NCI-H510A treated with DMSO at 0.1 percent for 48 hours (cell line): ENCODE measurements at regions not wholly inside any gene's neighbourhood (a gene's known extent, or its start where the extent isn't known, plus 50 kb on each side); places are given as distances from the start of the nearest gene placed in this dataset.
A peak's percentile ranks its signal among the peaks of the same experiment; 100 is the strongest.

Experiments
- DNase-seq: peaks from one replicate; lab custom pipeline; 2025; lab: John Stamatoyannopoulos, UW

DNA sequence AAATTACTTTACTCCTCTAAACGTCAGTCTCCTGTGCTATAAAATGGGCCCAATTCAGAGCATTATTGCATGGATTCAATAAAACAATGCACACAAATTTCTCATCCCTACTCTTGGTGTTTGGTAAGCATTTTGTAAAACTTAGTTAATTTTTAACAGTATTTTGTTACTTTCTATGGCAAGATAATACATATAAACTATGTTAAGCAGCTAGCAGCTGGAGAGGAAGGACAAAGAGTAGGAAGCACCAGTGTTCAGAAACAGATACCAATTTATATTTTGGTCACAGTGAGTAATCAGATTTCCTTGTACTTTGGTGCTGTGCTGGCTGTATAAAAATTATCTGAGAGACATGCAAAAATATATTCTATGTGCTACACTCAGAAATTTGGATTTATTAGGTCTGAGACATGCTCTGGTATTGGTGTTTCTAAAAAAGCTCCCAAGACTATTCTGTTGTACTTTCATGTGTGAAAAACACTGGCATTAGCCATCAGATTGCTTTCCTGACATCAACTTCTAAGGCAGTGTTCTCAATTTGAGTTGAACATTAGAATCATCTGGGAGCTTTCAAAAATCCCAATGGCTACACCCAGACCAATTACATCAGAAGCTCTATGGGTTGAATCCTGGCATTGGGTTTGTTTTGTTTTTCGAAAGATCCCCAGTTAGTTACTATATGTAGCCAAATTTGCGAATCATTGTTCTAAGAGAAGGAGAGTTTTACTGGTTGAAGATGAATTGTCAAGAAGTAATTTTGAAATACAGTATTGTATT is 100.3 kb upstream of the C1orf87 start:
- DNase-seq, result no peak

DNA sequence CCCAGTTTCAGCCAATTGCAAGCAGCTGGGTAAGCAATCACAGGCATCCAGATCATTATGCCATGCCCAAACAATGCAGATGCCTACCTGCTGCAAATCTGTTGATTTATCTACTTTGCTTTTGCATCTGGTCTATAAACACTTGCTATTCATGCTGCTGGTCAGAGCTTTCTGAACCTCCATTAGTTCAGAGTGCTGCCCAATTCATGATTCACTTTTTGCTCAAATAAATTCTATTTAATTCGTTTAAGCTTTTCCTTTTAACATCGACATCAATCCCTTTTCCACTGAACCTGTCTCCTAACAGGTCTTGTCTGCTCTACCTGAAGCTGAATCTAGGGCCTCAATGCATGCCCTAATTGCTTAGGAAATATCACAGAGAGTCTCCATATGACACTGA is 99.4 kb upstream of the C1orf87 start:
- no peak for DNase-seq

- DNase-seq, result no peak
These were observed 98.2 kb upstream of the C1orf87 start for GRCh38 chr1:60171801-60172200.

DNA sequence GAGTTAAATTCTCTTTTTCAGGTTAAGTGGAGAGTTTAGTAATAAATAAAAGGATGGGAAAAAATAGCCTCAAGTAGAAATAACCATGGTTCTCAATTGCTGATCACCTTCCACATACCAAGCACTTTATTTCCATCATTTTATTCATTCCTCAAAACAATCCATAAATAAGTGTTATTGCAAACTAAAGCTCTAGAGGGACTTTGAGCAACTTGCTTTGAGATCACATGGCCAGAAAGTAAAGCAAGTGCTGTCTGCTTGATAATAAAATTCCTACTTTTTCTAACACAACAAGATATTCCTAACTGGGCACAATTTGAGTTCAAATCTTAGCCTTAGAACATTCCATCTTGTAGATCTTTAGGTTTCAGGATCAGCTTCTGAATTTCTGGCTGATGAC is 97.1 kb upstream of the C1orf87 start:
- no peak for DNase-seq

GRCh38 chr1:60169206-60169605 is 95.6 kb upstream of the C1orf87 start:
- no peak for DNase-seq

GRCh38 chr1:60162936-60163335 is 89.4 kb upstream of the C1orf87 start:
- DNase-seq, result no peak

DNA sequence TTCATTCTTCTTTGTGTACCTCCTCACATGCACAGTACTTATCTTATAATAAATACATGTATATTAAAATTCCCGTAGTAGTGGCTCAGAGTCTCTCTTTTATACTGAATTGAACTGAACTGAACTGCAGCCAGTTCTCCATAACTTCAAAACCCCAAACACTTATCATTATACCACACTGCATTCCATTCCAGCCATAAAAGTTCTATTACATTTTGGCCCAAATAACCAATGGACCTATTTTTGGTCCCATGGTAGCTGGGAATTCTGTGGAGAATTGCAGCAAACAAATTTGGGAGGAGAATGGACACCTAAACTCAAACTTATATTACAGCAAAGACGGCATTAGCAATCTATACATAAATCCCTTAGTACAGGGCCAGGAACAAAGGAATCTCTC is 86.6 kb upstream of the C1orf87 start:
- DNase-seq, result no peak

DNA sequence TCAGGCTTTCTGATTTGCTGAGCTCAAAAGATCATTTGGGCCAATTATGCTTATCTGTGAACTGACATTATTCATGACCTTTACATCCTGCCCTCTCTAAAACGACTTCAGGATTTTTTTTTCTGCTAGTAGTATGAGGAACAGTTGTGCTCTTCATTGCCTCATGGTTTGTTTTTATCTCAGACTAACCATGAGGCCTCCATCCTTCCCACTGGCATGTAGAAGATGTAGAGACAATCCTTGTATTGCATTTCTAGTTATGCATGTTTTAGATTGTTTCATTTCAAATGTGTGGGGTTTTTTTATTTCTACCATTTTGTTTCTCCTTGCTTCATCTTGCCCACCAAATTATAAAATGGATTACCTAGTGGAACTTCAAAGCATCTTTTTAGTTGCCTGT is 82.8 kb upstream of the C1orf87 start:
- no peak for DNase-seq

- no peak for DNase-seq
These were observed 80.4 kb upstream of the C1orf87 start for GRCh38 chr1:60153961-60154360.

- no peak for DNase-seq
These were observed 79.3 kb upstream of the C1orf87 start for GRCh38 chr1:60152891-60153290.

- no peak for DNase-seq
These were observed 77.7 kb upstream of the C1orf87 start for GRCh38 chr1:60151311-60151710.

GRCh38 chr1:60149251-60149650 is 75.7 kb upstream of the C1orf87 start:
- DNase-seq, result peak; percentile 10

- DNase-seq, result no peak
These were observed 73.3 kb upstream of the C1orf87 start for GRCh38 chr1:60146884-60147283.

DNA sequence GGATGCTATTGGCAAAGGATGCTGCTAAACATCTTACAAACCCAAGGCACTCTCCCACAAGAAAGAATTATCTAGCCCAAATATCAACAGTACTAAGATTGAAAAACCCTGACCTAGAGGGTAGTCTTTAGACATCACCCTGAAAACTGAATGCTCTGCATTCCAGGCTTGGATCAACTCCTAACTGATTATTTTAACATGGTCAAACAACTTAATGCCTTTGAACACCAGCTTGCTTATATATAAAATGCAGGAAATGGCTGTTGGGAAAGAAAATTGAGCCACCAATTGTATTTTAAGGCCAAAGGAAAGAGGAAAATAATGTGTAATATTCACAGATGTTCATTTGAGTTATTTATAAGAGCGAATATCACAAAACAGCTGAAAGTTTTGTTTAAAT is 72.2 kb upstream of the C1orf87 start:
- no peak for DNase-seq

- DNase-seq, result no peak
These were observed 68.2 kb upstream of the C1orf87 start for GRCh38 chr1:60141743-60142142.

DNA sequence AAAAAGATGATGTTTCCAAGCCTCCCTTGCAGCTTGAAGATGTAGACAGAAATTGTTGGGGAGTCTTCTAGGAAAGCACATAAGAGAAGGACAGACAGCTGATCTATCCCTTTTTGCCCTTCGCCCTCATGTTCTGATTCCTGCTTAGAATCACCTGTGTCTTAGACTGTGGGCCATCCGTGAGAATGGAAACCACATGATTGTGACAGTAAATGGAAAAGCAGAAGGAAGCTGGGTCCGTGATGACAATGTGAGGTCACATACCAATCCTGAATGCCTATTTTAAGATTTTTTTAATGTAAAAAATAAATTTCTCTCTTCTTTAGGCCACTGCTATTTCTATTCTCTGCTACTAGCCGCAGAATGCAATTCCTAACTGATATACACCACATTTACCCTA is 67.7 kb upstream of the C1orf87 start:
- DNase-seq, result no peak

- no peak for DNase-seq
These were observed 63.8 kb upstream of the C1orf87 start for GRCh38 chr1:60137406-60137805.

DNA sequence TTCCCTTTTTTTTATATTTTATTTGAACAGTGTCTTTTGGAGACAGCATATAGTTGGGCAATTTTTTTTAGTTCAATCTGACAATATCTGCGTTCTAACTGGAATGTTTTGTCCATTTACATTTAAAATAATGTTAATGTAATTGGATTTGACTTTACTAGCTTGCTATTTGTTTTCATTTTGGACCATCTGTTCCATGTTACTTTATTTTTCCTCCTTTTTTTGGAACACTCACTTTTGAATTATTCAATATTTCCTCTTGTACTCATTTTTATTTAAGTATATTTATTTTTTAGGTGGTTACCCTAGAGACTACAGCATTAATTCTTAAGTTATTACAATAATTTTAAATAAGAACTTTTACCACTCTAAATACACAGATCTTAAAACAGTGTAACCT is 62.8 kb upstream of the C1orf87 start:
- DNase-seq, result no peak

DNA sequence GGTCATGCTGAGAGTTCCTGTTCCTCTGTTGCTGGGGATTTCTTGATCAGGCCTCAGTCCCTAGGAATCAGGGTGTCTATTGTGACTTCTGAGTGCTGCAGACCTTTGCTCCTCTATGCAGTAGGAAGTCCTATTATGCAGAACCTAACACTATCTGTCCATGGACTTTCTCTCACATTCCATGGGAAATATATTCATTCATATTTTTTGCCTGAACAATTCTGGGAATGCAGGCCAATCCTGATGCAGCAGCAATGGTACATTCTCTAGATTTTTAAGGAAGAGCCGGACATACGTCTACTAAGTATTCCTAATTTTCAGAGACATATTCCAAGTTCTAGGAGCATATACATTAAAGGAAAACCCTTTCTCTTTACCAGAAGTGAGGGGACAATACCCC is 61.1 kb upstream of the C1orf87 start:
- no peak for DNase-seq

DNA sequence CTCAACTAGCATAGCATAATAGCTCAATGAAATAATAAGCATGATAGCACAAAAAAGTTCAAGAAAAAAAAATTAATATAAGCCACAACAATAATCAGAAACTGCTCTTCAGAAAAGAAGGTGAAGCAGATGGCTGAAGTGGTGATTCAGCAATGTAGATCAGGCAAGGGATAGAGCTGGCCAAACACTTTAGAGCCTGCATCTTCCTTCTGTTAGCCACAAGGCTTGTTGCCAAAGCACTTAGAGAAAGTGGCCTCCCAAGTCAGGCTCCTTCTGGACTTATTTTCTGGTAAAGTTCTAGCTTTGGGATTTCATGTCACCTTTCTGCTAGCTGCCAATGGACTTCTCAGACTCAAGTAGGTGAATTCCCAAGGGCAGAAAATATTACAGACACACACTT is 60.3 kb upstream of the C1orf87 start:
- DNase-seq, result no peak

DNA sequence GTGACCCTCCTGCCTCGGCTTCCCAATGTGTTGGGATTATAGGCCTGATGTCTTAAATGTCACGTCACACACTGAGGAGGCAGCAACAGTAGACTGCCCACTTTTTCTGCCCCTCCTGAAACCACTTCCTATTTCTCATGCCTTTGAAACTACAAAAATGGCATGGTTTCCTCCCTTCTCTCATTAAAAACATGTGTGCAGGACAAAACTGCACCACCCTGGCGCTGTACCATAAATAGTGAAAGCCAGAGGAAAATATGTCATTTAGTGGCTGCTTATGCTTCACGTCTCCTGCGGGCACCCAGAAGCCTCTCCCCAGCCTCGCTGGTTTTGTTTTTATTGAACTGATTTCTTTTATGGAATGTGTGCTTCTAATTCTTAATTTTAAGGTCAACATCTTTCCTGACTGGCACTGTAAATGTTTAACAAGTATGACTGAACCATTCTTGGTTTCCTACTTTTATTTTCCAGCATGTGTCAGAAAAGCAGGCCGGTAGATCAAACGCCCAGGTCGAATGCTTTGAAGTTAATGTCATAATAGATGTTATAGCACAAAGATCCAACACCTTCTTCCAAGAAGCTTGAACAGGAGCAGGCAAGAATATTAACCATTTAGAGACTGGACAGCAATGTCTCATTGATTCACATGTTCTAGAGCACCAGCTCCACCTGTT is 59.6 kb upstream of the C1orf87 start:
- no peak for DNase-seq

GRCh38 chr1:60132108-60132507 is 58.5 kb upstream of the C1orf87 start:
- no peak for DNase-seq

DNA sequence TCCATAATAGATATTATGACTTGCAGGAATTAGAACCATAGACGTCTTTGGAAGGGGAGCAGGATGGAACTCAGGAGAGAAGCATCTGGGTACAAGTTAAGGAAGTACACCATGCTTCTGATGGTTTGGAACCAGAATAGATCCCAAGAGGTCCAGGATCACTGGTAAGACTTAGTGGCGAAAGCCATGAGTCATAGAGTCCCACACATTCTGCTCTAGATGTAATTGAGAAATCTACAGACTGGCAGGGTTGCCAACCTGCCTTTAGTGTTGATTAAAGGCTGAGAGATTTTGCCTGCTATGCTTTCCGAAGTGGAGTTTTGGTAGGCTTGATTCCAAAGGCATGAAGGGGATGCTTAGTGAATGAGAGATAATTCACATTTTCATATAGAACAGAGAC is 57.1 kb upstream of the C1orf87 start:
- DNase-seq, result no peak

GRCh38 chr1:60129911-60130310 is 56.3 kb upstream of the C1orf87 start:
- DNase-seq, result no peak
